IMR-90 (cell line): ENCODE measurements at regions not wholly inside any gene's neighbourhood (a gene's known extent, or its start where the extent isn't known, plus 50 kb on each side); places are given as distances from the start of the nearest gene placed in this dataset.

Experiments used
- ATAC-seq: fragments of 200-7000 bp; cut with Tn5 transposase; 2 replicates; pipeline ENCODE4 v1.9.1; 2020; ENCODE audit warnings: low read depth, mild to moderate bottlenecking, moderate library complexity
- BruUV-seq: library from RNA; stranded (reverse); fragments of 400-500 nt; replicated peaks from 2 replicates; lab custom pipeline; 2021; lab: Mats Ljungman, UMichigan
- CTCF ChIA-PET: fragments of 300-600 bp; formaldehyde crosslinking; extraction: SDS; loops from one replicate; lab custom pipeline; 2021; ENCODE audit warnings: antibody characterized with exemption; lab: Yijun Ruan, JAX
- POLR2A ChIA-PET: fragments of 300-600 bp; sonication (Branson Sonifier 250); formaldehyde crosslinking; loops from one replicate; lab custom pipeline; 2022; ENCODE audit warnings: antibody characterized with exemption; ENCODE audit not compliant: unreplicated experiment; lab: Charles Lee
- DNase-seq: peaks from one replicate; pipeline ENCODE4 v3.0.0; 2013
- H2AFZ ChIP-seq: replicated peaks from 2 replicates; pipeline ENCODE3; 2013; ENCODE audit warnings: low read length, mild to moderate bottlenecking; ENCODE audit not compliant: poor library complexity
- H2AK5ac ChIP-seq: 2 replicates; pipeline ENCODE4 v1.6.1; 2013; ENCODE audit warnings: low read depth, low read length, inconsistent platforms
- H2AK9ac ChIP-seq: replicated peaks from 2 replicates; pipeline ENCODE3; 2013; ENCODE audit warnings: mild to moderate bottlenecking, low read depth, low read length, moderate library complexity; ENCODE audit not compliant: poor library complexity
- H2BK120ac ChIP-seq: 2 replicates; pipeline ENCODE4 v1.6.1; 2013; ENCODE audit warnings: low read depth, low read length, inconsistent platforms
- H2BK15ac ChIP-seq: 3 replicates; pipeline ENCODE4 v1.6.1; 2013; ENCODE audit warnings: low read depth, low read length, inconsistent platforms
- H2BK20ac ChIP-seq: 2 replicates; pipeline ENCODE4 v1.6.1; 2013; ENCODE audit warnings: low read depth, mild to moderate bottlenecking, inconsistent platforms, low read length, moderate library complexity
- H2BK5ac ChIP-seq: 2 replicates; pipeline ENCODE4 v1.6.1; 2013; ENCODE audit warnings: mild to moderate bottlenecking, low read depth, low read length, inconsistent platforms; ENCODE audit not compliant: poor library complexity, severe bottlenecking
- H3K14ac ChIP-seq: replicated peaks from 2 replicates; pipeline ENCODE4 v1.6.1; 2013; ENCODE audit warnings: low read depth, low read length, inconsistent platforms
- H3K18ac ChIP-seq: 2 replicates; pipeline ENCODE4 v1.6.1; 2013; ENCODE audit warnings: low read depth, low read length, control low read depth
- H3K23ac ChIP-seq: 2 replicates; pipeline ENCODE4 v1.6.1; 2013; ENCODE audit warnings: low read depth, low read length, inconsistent platforms
- H3K27ac ChIP-seq: 2 replicates; pipeline ENCODE4 v1.5.1; 2013; ENCODE audit warnings: mild to moderate bottlenecking, control low read depth, low read length; ENCODE audit not compliant: insufficient read depth
- H3K27me3 ChIP-seq: 2 replicates; pipeline ENCODE4 v1.6.1; 2013; ENCODE audit warnings: low read length; ENCODE audit not compliant: control insufficient read depth, insufficient read depth
- H3K36me3 ChIP-seq: 2 replicates; pipeline ENCODE4 v1.6.1; 2013; ENCODE audit warnings: low read length, mixed read lengths; ENCODE audit not compliant: control insufficient read depth, insufficient read depth
- H3K4ac ChIP-seq: 2 replicates; pipeline ENCODE4 v1.6.1; 2013; ENCODE audit warnings: low read depth, low read length, inconsistent platforms
- H3K4me1 ChIP-seq: 2 replicates; pipeline ENCODE4 v1.6.1; 2013; ENCODE audit warnings: low read length, mixed read lengths; ENCODE audit not compliant: control insufficient read depth, insufficient read depth
- H3K4me2 ChIP-seq: 2 replicates; pipeline ENCODE4 v1.6.1; 2013; ENCODE audit warnings: low read depth, mild to moderate bottlenecking, control low read depth, low read length, moderate library complexity
- H3K4me3 ChIP-seq: 2 replicates; pipeline ENCODE4 v1.5.1; 2013; ENCODE audit warnings: low read depth, mild to moderate bottlenecking, control low read depth, low read length, moderate library complexity; ENCODE audit not compliant: insufficient read depth
- H3K56ac ChIP-seq: 2 replicates; pipeline ENCODE4 v1.6.1; 2013; ENCODE audit warnings: low read length, inconsistent platforms; ENCODE audit not compliant: insufficient read depth; ENCODE audit errors: extremely low read depth
- H3K79me1 ChIP-seq, 2 experiments: 2 replicates each; pipeline ENCODE4 v1.6.1; 2013; ENCODE audit warnings: low read length in 2 of 2, inconsistent platforms in 1 of 2, low read depth in 1 of 2
- H3K9ac ChIP-seq: 2 replicates; pipeline ENCODE4 v1.6.1; 2013; ENCODE audit warnings: low read depth, low read length, control low read depth
- H3K9me1 ChIP-seq: 2 replicates; pipeline ENCODE4 v1.6.1; 2013; ENCODE audit warnings: low read length, inconsistent platforms; ENCODE audit not compliant: insufficient read depth
- H3K9me3 ChIP-seq: 2 replicates; pipeline ENCODE4 v1.6.1; 2013; ENCODE audit warnings: low read length; ENCODE audit not compliant: control insufficient read depth, insufficient read depth
- H4K20me1 ChIP-seq: 2 replicates; pipeline ENCODE4 v1.6.1; 2013; ENCODE audit warnings: low read length, inconsistent platforms; ENCODE audit not compliant: insufficient read depth
- H4K5ac ChIP-seq: 2 replicates; pipeline ENCODE4 v1.6.1; 2013; ENCODE audit warnings: mild to moderate bottlenecking, low read depth, low read length, control low read depth
- H4K8ac ChIP-seq, 2 experiments: 2 replicates each; pipeline ENCODE4 v1.6.1; 2013; ENCODE audit warnings: low read depth in 2 of 2, low read length in 2 of 2, control low read depth in 1 of 2, inconsistent platforms in 1 of 2
- H4K91ac ChIP-seq: 2 replicates; pipeline ENCODE4 v1.6.1; 2013; ENCODE audit warnings: low read depth, low read length, inconsistent platforms; ENCODE audit not compliant: insufficient read depth
- BHLHE40 ChIP-seq: fragments of 150-350 bp; IDR thresholded peaks from 2 replicates; pipeline ENCODE4 v1.6.1; 2016; ENCODE audit warnings: mild to moderate bottlenecking, low read depth, low read length
- CEBPB ChIP-seq: IDR thresholded peaks from 2 replicates; pipeline ENCODE4 v1.6.1; 2012; ENCODE audit warnings: low read depth, low read length, improper control_type of control experiment
- CHD1 ChIP-seq: IDR thresholded peaks from 2 replicates; pipeline ENCODE4 v1.6.1; 2012; ENCODE audit warnings: low read depth, low read length, improper control_type of control experiment
- MAFK ChIP-seq: IDR thresholded peaks from 2 replicates; pipeline ENCODE4 v1.6.1; 2012; ENCODE audit warnings: low read depth, low read length, improper control_type of control experiment
- MAZ ChIP-seq: IDR thresholded peaks from 2 replicates; pipeline ENCODE4 v1.6.1; 2012; ENCODE audit warnings: low read depth, mild to moderate bottlenecking, low read length, improper control_type of control experiment, moderate library complexity, borderline replicate concordance
- MXI1 ChIP-seq: IDR thresholded peaks from 2 replicates; pipeline ENCODE4 v1.6.1; 2012; ENCODE audit warnings: low read depth, mild to moderate bottlenecking, low read length, moderate library complexity, borderline replicate concordance
- NFE2L2 ChIP-seq: fragments of 150-350 bp; IDR thresholded peaks from 2 replicates; pipeline ENCODE4 v1.6.1; 2016; ENCODE audit warnings: low read depth, mild to moderate bottlenecking, low read length
- POLR2A ChIP-seq: IDR thresholded peaks from 2 replicates; pipeline ENCODE4 v1.6.1; 2012; ENCODE audit warnings: mild to moderate bottlenecking, low read depth, low read length
- RAD21 ChIP-seq: IDR thresholded peaks from 2 replicates; pipeline ENCODE4 v1.6.1; 2012; ENCODE audit warnings: low read length, improper control_type of control experiment
- RCOR1 ChIP-seq: IDR thresholded peaks from 2 replicates; pipeline ENCODE4 v1.6.1; 2012; ENCODE audit warnings: mild to moderate bottlenecking, low read length, improper control_type of control experiment; ENCODE audit not compliant: insufficient replicate concordance
- RFX5 ChIP-seq: IDR thresholded peaks from 2 replicates; pipeline ENCODE4 v1.8.0; 2012; ENCODE audit warnings: low read depth, mild to moderate bottlenecking, low read length, moderate library complexity
- SMC3 ChIP-seq: fragments of 150-350 bp; IDR thresholded peaks from 2 replicates; pipeline ENCODE4 v1.6.1; 2016; ENCODE audit warnings: low read depth, mild to moderate bottlenecking, antibody characterized with exemption, low read length, moderate library complexity
- USF2 ChIP-seq: fragments of 150-350 bp; IDR thresholded peaks from 2 replicates; pipeline ENCODE4 v1.6.1; 2017; ENCODE audit warnings: mild to moderate bottlenecking, antibody characterized with exemption, low read length, low read depth
- WGBS, 2 experiments: methylation state at CpG; one replicate each; pipeline versions ENCODE4 v1.1.5 to v1.1.7; 2013; ENCODE audit warnings: missing lambda C conversion rate in 2 of 2; ENCODE audit not compliant: insufficient read length in 1 of 2; ENCODE audit errors: extremely low coverage in 2 of 2; 5-methylcytosine and 5-hydroxymethylcytosine counted together
- dilution Hi-C: fragments of 300-500 bp; cut with HindIII; formaldehyde crosslinking; loops from one replicate; pipeline ENCODE4 v1.14.3; 2018; ENCODE audit warnings: low sequenced_read_pairs; ENCODE audit not compliant: unreplicated experiment
- in situ Hi-C: fragments of 300-500 bp; cut with MboI; formaldehyde crosslinking; loops from 3 replicates; pipeline ENCODE4 v1.14.3; 2019; ENCODE audit warnings: low sequenced_read_pairs, inconsistent platforms, mixed read lengths
- intact Hi-C: fragments of 100-400 bp; cut with micrococcal nuclease; formaldehyde crosslinking; loops from 2 replicates; pipeline ENCODE4 v1.10.0; 2022
- TF ChIP-seq, protein P1 (sequence below): conservative IDR thresholded peaks from 2 replicates; pipeline ENCODE4 v1.5.1; 2012; ENCODE audit warnings: mild to moderate bottlenecking, low read depth, low read length, improper control_type of control experiment
- TF ChIP-seq, protein P2 (sequence below): fragments of 150-350 bp; IDR thresholded peaks from 2 replicates; pipeline ENCODE4 v1.6.1; 2016; ENCODE audit warnings: low read depth, mild to moderate bottlenecking, low read length, moderate library complexity, borderline replicate concordance

- H3K4me3 ChIP-seq = no peak overlapping the region
- no peak overlapping the region for H3K9ac ChIP-seq
- H3K4me2 ChIP-seq = no peak overlapping the region
- no peak overlapping the region for H3K18ac ChIP-seq
- WGBS, 2 experiments = no CpG with 5 or more reads among the region's 2 CpGs
- dilution Hi-C loops (no loop called here), in situ Hi-C loops (no loop called here), intact Hi-C loops (no loop called here)
- H3K4ac ChIP-seq = no peak overlapping the region
- peaks cover 7% of the 10 kb centered on the region for H3K9me3 ChIP-seq
- CTCF ChIA-PET = interaction anchor here (0.5 to 0.6 kb wide), 2 partner anchors 39 to 748 kb away, joined by 5 to 6 read pairs; no protein-coding TSS in a partner anchor
- no peak overlapping the region for H2BK120ac ChIP-seq
- no peak overlapping the region for H3K27ac ChIP-seq
- no peaks in the 10 kb centered on the region for H3K79me1 ChIP-seq
- no peaks in the 10 kb centered on the region for H4K20me1 ChIP-seq
- no peak overlapping the region for H2AK5ac ChIP-seq
- ATAC-seq (no peak), DNase-seq (no peak)
- no peak overlapping the region for H3K56ac ChIP-seq
- no peak overlapping the region for H2AK9ac ChIP-seq
- no TSS peak for BruUV-seq
- no peak overlapping the region for H2AFZ ChIP-seq
- H2BK15ac ChIP-seq = no peak overlapping the region
- H3K27me3 ChIP-seq = no peaks in the 10 kb centered on the region
- TF ChIP-seq CHD1 (no peak), POLR2A (no peak), RAD21 (no peak), MXI1 (no peak), USF2 (no peak), RCOR1 (no peak), RFX5 (no peak), MAZ (no peak), CEBPB (no peak), NFE2L2 (no peak), BHLHE40 (no peak), SMC3 (no peak), MAFK (no peak)
- TF ChIP-seq, protein P1, sequence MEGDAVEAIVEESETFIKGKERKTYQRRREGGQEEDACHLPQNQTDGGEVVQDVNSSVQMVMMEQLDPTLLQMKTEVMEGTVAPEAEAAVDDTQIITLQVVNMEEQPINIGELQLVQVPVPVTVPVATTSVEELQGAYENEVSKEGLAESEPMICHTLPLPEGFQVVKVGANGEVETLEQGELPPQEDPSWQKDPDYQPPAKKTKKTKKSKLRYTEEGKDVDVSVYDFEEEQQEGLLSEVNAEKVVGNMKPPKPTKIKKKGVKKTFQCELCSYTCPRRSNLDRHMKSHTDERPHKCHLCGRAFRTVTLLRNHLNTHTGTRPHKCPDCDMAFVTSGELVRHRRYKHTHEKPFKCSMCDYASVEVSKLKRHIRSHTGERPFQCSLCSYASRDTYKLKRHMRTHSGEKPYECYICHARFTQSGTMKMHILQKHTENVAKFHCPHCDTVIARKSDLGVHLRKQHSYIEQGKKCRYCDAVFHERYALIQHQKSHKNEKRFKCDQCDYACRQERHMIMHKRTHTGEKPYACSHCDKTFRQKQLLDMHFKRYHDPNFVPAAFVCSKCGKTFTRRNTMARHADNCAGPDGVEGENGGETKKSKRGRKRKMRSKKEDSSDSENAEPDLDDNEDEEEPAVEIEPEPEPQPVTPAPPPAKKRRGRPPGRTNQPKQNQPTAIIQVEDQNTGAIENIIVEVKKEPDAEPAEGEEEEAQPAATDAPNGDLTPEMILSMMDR = no peak
- TF ChIP-seq, protein P2, sequence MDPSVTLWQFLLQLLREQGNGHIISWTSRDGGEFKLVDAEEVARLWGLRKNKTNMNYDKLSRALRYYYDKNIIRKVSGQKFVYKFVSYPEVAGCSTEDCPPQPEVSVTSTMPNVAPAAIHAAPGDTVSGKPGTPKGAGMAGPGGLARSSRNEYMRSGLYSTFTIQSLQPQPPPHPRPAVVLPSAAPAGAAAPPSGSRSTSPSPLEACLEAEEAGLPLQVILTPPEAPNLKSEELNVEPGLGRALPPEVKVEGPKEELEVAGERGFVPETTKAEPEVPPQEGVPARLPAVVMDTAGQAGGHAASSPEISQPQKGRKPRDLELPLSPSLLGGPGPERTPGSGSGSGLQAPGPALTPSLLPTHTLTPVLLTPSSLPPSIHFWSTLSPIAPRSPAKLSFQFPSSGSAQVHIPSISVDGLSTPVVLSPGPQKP = no peak
- no peak overlapping the region for H3K14ac ChIP-seq
- POLR2A ChIA-PET = no interaction called here
- H3K23ac ChIP-seq = no peak overlapping the region
- no peak overlapping the region for H4K5ac ChIP-seq
- H3K4me1 ChIP-seq = 0 out of 2 replicates have a peak, but pooled peaks cover 2% of the 10 kb centered on the region
- no peaks in the 10 kb centered on the region; the same call in 1 of the 2 replicates for H3K9me1 ChIP-seq
- H2BK5ac ChIP-seq = no peak overlapping the region
- no peak overlapping the region for H4K91ac ChIP-seq
- no peak overlapping the region for H4K8ac ChIP-seq
- H2BK20ac ChIP-seq = no peak overlapping the region
- no peaks in the 10 kb centered on the region for H3K36me3 ChIP-seq
Measured at GRCh38 chr5:92887254-92887653, 693.8 kb downstream of the NR2F1-AS1 start.
